ENCODE measurements at regions not wholly inside any gene's neighbourhood (a gene's known extent, or its start where the extent isn't known, plus 50 kb on each side); places are given as distances from the start of the nearest gene placed in this dataset.

GRCh38 chr3:73729969-73730440, 105.3 kb upstream of the PDZRN3 start:
- TF ChIP-seq CTCF (IDR thresholded peaks at IDR 0.05; ENCODE audit: low read depth, low read length, missing input control) = no peak
- no peak for TF ChIP-seq ATF3 (IDR thresholded peaks at IDR 0.05)
- TF ChIP-seq JUND (IDR thresholded peaks at IDR 0.05) = no peak
- no peak for TF ChIP-seq YY1 (IDR thresholded peaks at IDR 0.05)
- TF ChIP-seq SP1 (IDR thresholded peaks at IDR 0.05) = no peak
- no peak for TF ChIP-seq RAD21 (IDR thresholded peaks at IDR 0.05)
- TF ChIP-seq ZBTB33 (IDR thresholded peaks at IDR 0.05) = no peak
- TF ChIP-seq TAF1 (conservative IDR thresholded peaks at IDR 0.05) = no peak
- no peak for TF ChIP-seq REST (IDR thresholded peaks at IDR 0.05)
- no peak for TF ChIP-seq FOXA1 (IDR thresholded peaks at IDR 0.05)
- no peak for TF ChIP-seq RXRA (IDR thresholded peaks at IDR 0.05)
- TF ChIP-seq GABPA (IDR thresholded peaks at IDR 0.05 in 1 of 2, conservative IDR thresholded peaks at IDR 0.05 in 1 of 2) = no peak
